ENCODE measurements at regions not wholly inside any gene's neighbourhood (a gene's known extent, or its start where the extent isn't known, plus 50 kb on each side); places are given as distances from the start of the nearest gene placed in this dataset.

GRCh38 chr12:46558677-46559076 is 186.1 kb upstream of the SLC38A2 start:
- ChIA-PET POLR2A (no interaction called here), CTCF (interaction anchor here (1.0 kb wide), 1 partner anchor 116 kb away, joined by 3 read pairs; no protein-coding TSS in a partner anchor)
- 91% methylated on average over 5 of the region's 5 CpGs for WGBS (ENCODE audit: missing lambda C conversion rate)
- no peak for TF ChIP-seq RAD21 (conservative IDR thresholded peaks at IDR 0.05 in 1 of 2, IDR thresholded peaks at IDR 0.05 in 1 of 2)
- TF ChIP-seq NR3C1 (IDR thresholded peaks at IDR 0.05), result no peak
- TF ChIP-seq PHF8 (IDR thresholded peaks at IDR 0.05; ENCODE audit: borderline replicate concordance, low read depth), result no peak
- TF ChIP-seq EHMT2 (IDR thresholded peaks at IDR 0.05; ENCODE audit: low read depth), result no peak
- TF ChIP-seq POLR2AphosphoS2 (conservative IDR thresholded peaks at IDR 0.05; ENCODE audit: low read length), result no peak
- no peak for TF ChIP-seq ZNF302 (CRISPR knock-in tag; IDR thresholded peaks at IDR 0.05)
- no peak for TF ChIP-seq MYC (IDR thresholded peaks at IDR 0.05; ENCODE audit: borderline replicate concordance, low read length)
- TF ChIP-seq CBX2 (IDR thresholded peaks at IDR 0.05; ENCODE audit: borderline replicate concordance, low read depth), result no peak
- no peak for TF ChIP-seq RNF2 (IDR thresholded peaks at IDR 0.05; ENCODE audit: borderline replicate concordance, low read depth)
- TF ChIP-seq MAZ (IDR thresholded peaks at IDR 0.05; ENCODE audit: borderline replicate concordance, low read depth, low read length), result no peak
- no peak for TF ChIP-seq KDM5A (IDR thresholded peaks at IDR 0.05)
- no peak for TF ChIP-seq PBX3 (IDR thresholded peaks at IDR 0.05)
- no peak for DNase-seq (ENCODE audit: low read depth in 1 of 2, low spot score in 1 of 2)
- ATAC-seq, result no peak
- Histone ChIP-seq H3K4me2 (no peak overlapping the region), H3K4me3 (no peak overlapping the region), H3K27ac (peak overlapping the region; percentile 74 to 77; a peak in 3 of 6 replicates), H3K9me3 (peaks cover 4% of the 10 kb centered on the region; the same call in 1 of the 3 replicates), H3K4me1 (peaks cover 66% of the 10 kb centered on the region)
- FAIRE-seq, result no peak

GRCh38 chr12:46557539-46558373 is 185.2 kb upstream of the SLC38A2 start:
- Histone ChIP-seq H3K27ac (peak overlapping the region; percentile 74 to 77), H3K4me3 (no peak overlapping the region), H3K4me2 (no peak overlapping the region; the same call in 1 of the 3 replicates), H3K4me1 (peaks cover 68% of the 10 kb centered on the region), H3K9me3 (peaks cover 4% of the 10 kb centered on the region; the same call in 1 of the 3 replicates)
- peak; percentile 75 for TF ChIP-seq CEBPB (IDR thresholded peaks at IDR 0.05)
- TF ChIP-seq ZC3H11A (IDR thresholded peaks at IDR 0.05), result no peak
- TF ChIP-seq RARB (CRISPR knock-in tag; IDR thresholded peaks at IDR 0.05), result no peak
- TF ChIP-seq E2F6 (IDR thresholded peaks at IDR 0.05; ENCODE audit: borderline replicate concordance, low read depth), result no peak
- no peak for TF ChIP-seq SMC3 (IDR thresholded peaks at IDR 0.05)
- CTCF ChIA-PET, result interaction anchor here (1.0 kb wide), 1 partner anchor 117 kb away, joined by 3 read pairs; no protein-coding TSS in a partner anchor
- 75% methylated on average over 5 of the region's 5 CpGs for WGBS (ENCODE audit: missing lambda C conversion rate)
- peak; percentile 51 for FAIRE-seq
- DNase-seq (ENCODE audit: low read depth in 1 of 2, low spot score in 1 of 2), result no peak
- ATAC-seq, result no peak
- POLR2A ChIA-PET, result no interaction called here

- Histone ChIP-seq H3K9me3 (peaks cover 4% of the 10 kb centered on the region; the same call in 1 of the 3 replicates), H3K27ac (peak overlapping the region; percentile 74 to 77), H3K4me2 (peak overlapping the region; percentile 52), H3K4me3 (no peak overlapping the region), H3K4me1 (peaks cover 63% of the 10 kb centered on the region)
- ATAC-seq, result peak in 1 of 2 experiments; percentile 57; a peak in 3 of 6 replicates
- FAIRE-seq, result peak; percentile 13
- peak; percentile 27 to 43 for DNase-seq (ENCODE audit: low read depth in 1 of 2, low spot score in 1 of 2)
- WGBS (ENCODE audit: missing lambda C conversion rate), result 67% methylated on average over 6 of the region's 6 CpGs
- TF ChIP-seq ZFP36 (IDR thresholded peaks at IDR 0.05; ENCODE audit: borderline replicate concordance, partially characterized antibody) (no peak), MAFK (IDR thresholded peaks at IDR 0.05; ENCODE audit: partially characterized antibody) (peak; percentile 25), FOSL2 (IDR thresholded peaks at IDR 0.05) (0 out of 2 replicates have a peak, but pooled peaks have one; percentile 29), FOSL2 (CRISPR knock-in tag; IDR thresholded peaks at IDR 0.05) (peak; percentile 75), CBX8 (IDR thresholded peaks at IDR 0.05) (no peak), TFCP2L1 (CRISPR knock-in tag; IDR thresholded peaks at IDR 0.05) (no peak)
- ChIA-PET POLR2A (no interaction called here), CTCF (no interaction called here)
Measured at GRCh38 chr12:46556819-46557524, 184.4 kb upstream of the SLC38A2 start.

Data from A549 (cell line).